GM10266 (cell line): ENCODE measurements at regions not wholly inside any gene's neighbourhood (a gene's known extent, or its start where the extent isn't known, plus 50 kb on each side); places are given as distances from the start of the nearest gene placed in this dataset.
"Not testable (repeated sequence)": the region's sequence is repeated elsewhere in the genome, so short reads cannot be mapped to it uniquely, and the experiment has no call there.

ENCODE experiments used
- DNase-seq: peaks from one replicate; pipeline ENCODE4 v3.0.0; 2012; ENCODE audit errors: extremely low spot score
- TF ChIP-seq, protein P1 (sequence below): IDR thresholded peaks from 2 replicates; pipeline ENCODE4 v1.5.1; 2012; ENCODE audit warnings: mild to moderate bottlenecking, low read depth; ENCODE audit not compliant: control insufficient read depth, insufficient read depth; ENCODE audit errors: missing control alignments

DNA sequence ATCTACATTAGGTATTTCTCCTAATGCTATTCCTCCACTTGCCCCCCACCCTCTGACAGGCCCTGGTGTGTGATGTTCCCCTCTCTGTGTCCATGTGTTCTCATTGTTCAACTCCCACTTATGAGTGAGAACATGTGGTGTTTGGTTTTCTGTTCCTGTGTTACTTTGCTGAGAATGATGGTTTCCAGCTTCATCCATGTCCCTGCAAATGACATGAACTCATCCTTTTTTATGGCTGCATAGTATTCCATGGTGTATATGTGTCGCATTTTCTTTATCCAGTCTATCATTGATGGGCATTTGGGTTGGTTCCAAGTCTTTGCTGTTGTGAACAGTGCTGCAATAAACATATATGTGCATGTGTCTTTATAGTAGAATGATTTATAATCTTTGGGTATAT, 50.6 kb upstream of the GRHL3 start:
- not testable (repeated sequence) for DNase-seq

DNA sequence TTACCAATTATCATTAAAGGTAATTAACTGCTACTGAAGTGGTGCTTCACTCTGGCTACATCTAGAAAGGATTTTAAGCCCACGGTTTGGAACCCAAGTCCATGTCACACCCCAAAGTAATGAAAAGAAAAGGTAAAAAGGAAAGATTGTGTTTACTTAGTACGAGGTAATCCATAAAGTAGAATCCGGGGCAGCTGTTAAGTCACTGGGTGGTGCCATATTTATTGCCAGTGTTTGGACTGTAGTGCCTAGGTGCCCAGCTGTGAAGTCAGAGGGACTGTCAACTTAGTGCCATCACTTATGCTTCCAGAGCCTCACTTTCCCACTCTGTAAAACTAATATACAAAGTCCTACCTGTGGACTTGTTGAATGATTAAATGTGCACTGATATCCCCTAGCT, 52.2 kb upstream of the GRHL3 start:
- TF ChIP-seq, protein P1, sequence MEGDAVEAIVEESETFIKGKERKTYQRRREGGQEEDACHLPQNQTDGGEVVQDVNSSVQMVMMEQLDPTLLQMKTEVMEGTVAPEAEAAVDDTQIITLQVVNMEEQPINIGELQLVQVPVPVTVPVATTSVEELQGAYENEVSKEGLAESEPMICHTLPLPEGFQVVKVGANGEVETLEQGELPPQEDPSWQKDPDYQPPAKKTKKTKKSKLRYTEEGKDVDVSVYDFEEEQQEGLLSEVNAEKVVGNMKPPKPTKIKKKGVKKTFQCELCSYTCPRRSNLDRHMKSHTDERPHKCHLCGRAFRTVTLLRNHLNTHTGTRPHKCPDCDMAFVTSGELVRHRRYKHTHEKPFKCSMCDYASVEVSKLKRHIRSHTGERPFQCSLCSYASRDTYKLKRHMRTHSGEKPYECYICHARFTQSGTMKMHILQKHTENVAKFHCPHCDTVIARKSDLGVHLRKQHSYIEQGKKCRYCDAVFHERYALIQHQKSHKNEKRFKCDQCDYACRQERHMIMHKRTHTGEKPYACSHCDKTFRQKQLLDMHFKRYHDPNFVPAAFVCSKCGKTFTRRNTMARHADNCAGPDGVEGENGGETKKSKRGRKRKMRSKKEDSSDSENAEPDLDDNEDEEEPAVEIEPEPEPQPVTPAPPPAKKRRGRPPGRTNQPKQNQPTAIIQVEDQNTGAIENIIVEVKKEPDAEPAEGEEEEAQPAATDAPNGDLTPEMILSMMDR, result no peak

GRCh38 chr1:24266398-24266941, 52.7 kb upstream of the GRHL3 start:
- no peak for DNase-seq
- TF ChIP-seq, protein P1, result no peak

More for the DNA sequence above, 52.2 kb upstream of the GRHL3 start:
- DNase-seq, result no peak

GRCh38 chr1:24263746-24264145, 55.4 kb upstream of the GRHL3 start:
- TF ChIP-seq, protein P1, result no peak
- DNase-seq, result no peak

- no peak for DNase-seq
- TF ChIP-seq, protein P1, result no peak
These were observed 55.9 kb upstream of the GRHL3 start for GRCh38 chr1:24263211-24263610.

DNA sequence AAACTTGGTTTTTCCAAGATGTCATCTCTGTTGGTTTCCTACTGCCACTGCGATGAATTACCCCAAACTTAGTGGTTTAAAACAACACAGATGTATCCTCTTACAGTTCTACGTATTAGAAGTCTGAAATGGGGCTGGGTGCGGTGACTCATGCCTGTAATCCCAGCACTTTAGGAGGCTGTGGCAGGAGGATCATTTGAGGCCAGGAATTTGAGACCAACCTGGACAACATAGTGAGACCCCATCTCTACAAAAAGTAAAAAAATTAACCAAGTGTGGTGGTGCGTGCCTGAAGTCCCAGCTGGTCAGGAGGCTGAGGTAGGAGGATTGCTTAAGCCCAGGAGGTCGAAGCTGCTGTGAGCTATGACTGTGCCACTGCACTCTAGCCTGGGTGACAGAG, 57.2 kb upstream of the GRHL3 start:
- no peak for DNase-seq
- TF ChIP-seq, protein P1, result no peak

DNA sequence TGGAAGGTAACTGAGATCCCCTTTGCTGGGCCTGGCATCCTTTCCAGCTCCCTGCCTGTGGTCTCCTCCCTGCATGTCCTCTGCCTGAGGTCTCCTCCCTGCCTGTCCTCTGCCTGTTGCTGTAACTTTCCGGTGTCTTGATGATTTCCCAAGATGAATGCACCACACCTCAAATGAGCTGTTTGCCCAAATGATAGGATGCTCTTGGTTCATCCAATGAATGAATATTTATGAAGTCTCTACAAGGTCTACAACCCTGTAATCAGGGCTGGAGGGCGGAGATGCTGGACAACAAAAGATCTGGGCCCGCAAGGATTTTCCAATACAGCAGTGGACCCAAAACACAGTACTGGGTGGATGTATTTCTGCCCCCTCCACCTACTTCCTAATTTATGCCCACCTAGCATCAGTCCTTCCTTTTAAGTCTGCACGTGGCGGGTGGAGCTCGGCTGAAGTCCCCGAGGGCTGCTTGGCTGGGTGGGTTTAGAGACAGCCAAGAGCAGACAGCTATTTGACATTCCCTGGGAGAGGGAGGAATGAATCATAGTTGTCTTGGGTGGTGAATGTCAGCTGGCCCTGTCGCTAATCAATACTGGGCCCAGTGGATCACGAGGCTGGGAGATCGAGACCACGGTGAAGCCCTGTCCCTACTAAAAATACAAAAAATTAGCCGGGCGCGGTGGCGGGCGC, 60.3 kb upstream of the GRHL3 start:
- DNase-seq, result no peak
- TF ChIP-seq, protein P1, result no peak
